Activated B cell treated with CpG ODN at 0.5 μM for 24 hours (primary cell): ENCODE measurements at regions not wholly inside any gene's neighbourhood (a gene's known extent, or its start where the extent isn't known, plus 50 kb on each side); places are given as distances from the start of the nearest gene placed in this dataset.
"Not testable (repeated sequence)": the region's sequence is repeated elsewhere in the genome, so short reads cannot be mapped to it uniquely, and the experiment has no call there.

ENCODE experiments used
- ATAC-seq: fragments of 200-7000 bp; cut with Tn5 transposase; one replicate; pipeline ENCODE4 v1.10.0; 2021; ENCODE audit warnings: low read depth, mild to moderate bottlenecking, moderate library complexity
- CTCF ChIA-PET: fragments of 350-600 bp; sonication (Branson Sonifier 250); formaldehyde crosslinking; loops from one replicate; lab custom pipeline; 2021; ENCODE audit warnings: antibody characterized with exemption; lab: Charles Lee
- POLR2A ChIA-PET: fragments of 350-600 bp; sonication (Branson Sonifier 250); formaldehyde crosslinking; loops from one replicate; lab custom pipeline; 2021; ENCODE audit warnings: antibody characterized with exemption; lab: Charles Lee
- DNase-seq: peaks from one replicate; pipeline ENCODE4 v3.0.0; 2022
- H3K27ac Mint-ChIP-seq: one replicate; pipeline ENCODE4 v1.8.0; 2020; ENCODE audit warnings: mixed read lengths
- H3K27me3 Mint-ChIP-seq: one replicate; pipeline ENCODE4 v1.8.0; 2021; ENCODE audit warnings: mixed read lengths
- H3K36me3 Mint-ChIP-seq: one replicate; pipeline ENCODE4 v1.8.0; 2021; ENCODE audit warnings: low read depth, mixed read lengths
- H3K4me1 Mint-ChIP-seq: one replicate; pipeline ENCODE4 v1.8.0; 2021; ENCODE audit warnings: mixed read lengths
- H3K4me3 Mint-ChIP-seq: one replicate; pipeline ENCODE4 v1.8.0; 2020; ENCODE audit warnings: mild to moderate bottlenecking, mixed read lengths
- H3K9me3 Mint-ChIP-seq: one replicate; pipeline ENCODE4 v1.8.0; 2020; ENCODE audit warnings: mixed read lengths
- CTCF ChIP-seq: fragments of 200-600 bp; IDR thresholded peaks from one replicate; pipeline ENCODE4 v1.8.0; 2022; ENCODE audit warnings: antibody characterized with exemption, mild to moderate bottlenecking
- intact Hi-C: fragments of 100-400 bp; cut with micrococcal nuclease; formaldehyde crosslinking; loops from one replicate; pipeline ENCODE4 v1.15.1; 2024

- no peak for DNase-seq
- no peak for TF ChIP-seq CTCF
- Mint-ChIP-seq H3K9me3 (no peaks in the 10 kb centered on the region), H3K4me3 (no peak overlapping the region), H3K27me3 (peaks cover 2% of the 10 kb centered on the region), H3K4me1 (no peaks in the 10 kb centered on the region), H3K27ac (no peak overlapping the region), H3K36me3 (no peaks in the 10 kb centered on the region)
- ChIA-PET CTCF (interaction anchor here (2.0 kb wide), 1 partner anchor 8 kb away, joined by 9 read pairs; no protein-coding TSS in a partner anchor), POLR2A (no interaction called here)
- intact Hi-C loops: no loop called here
- ATAC-seq: no peak
These were observed 149.3 kb downstream of the CENPC start for GRCh38 chr4:67396008-67396407.

GRCh38 chr4:67394879-67395278, 150.4 kb downstream of the CENPC start:
- intact Hi-C loops: no loop called here
- H3K4me1 Mint-ChIP-seq: no peaks in the 10 kb centered on the region
- TF ChIP-seq CTCF: no peak

GRCh38 chr4:67393699-67394281, 151.5 kb downstream of the CENPC start:
- H3K4me3 Mint-ChIP-seq: no peak overlapping the region
- peaks cover 2% of the 10 kb centered on the region for H3K27me3 Mint-ChIP-seq
- ChIA-PET CTCF (no interaction called here), POLR2A (no interaction called here)
- H3K9me3 Mint-ChIP-seq: no peaks in the 10 kb centered on the region
- H3K27ac Mint-ChIP-seq: no peak overlapping the region
- no peaks in the 10 kb centered on the region for H3K36me3 Mint-ChIP-seq
- peak; percentile 98 for TF ChIP-seq CTCF
- no peak for DNase-seq
- no peaks in the 10 kb centered on the region for H3K4me1 Mint-ChIP-seq
- ATAC-seq: no peak
- intact Hi-C loops: no loop called here

More at GRCh38 chr4:67394879-67395278, 150.4 kb downstream of the CENPC start:
- ATAC-seq (no peak), DNase-seq (no peak)
- no peaks in the 10 kb centered on the region for H3K36me3 Mint-ChIP-seq
- H3K9me3 Mint-ChIP-seq: no peaks in the 10 kb centered on the region
- no peak overlapping the region for H3K27ac Mint-ChIP-seq
- POLR2A ChIA-PET: no interaction called here
- CTCF ChIA-PET: interaction anchor here (1.5 kb wide), 1 partner anchor 18 kb away, joined by 4 read pairs; no protein-coding TSS in a partner anchor
- H3K4me3 Mint-ChIP-seq: no peak overlapping the region
- peaks cover 2% of the 10 kb centered on the region for H3K27me3 Mint-ChIP-seq

GRCh38 chr4:67393007-67393406, 152.3 kb downstream of the CENPC start:
- intact Hi-C loops: no loop called here
- CTCF ChIA-PET: no interaction called here

GRCh38 chr4:67381406-67381804, 163.9 kb downstream of the CENPC start:
- CTCF ChIA-PET, H3K4me1 Mint-ChIP-seq, intact Hi-C loops, H3K9me3 Mint-ChIP-seq, ATAC-seq, DNase-seq, H3K36me3 Mint-ChIP-seq, H3K4me3 Mint-ChIP-seq, POLR2A ChIA-PET, H3K27ac Mint-ChIP-seq, H3K27me3 Mint-ChIP-seq: not testable (repeated sequence)

More at GRCh38 chr4:67393007-67393406, 152.3 kb downstream of the CENPC start:
- Mint-ChIP-seq H3K27ac (no peak overlapping the region), H3K9me3 (no peaks in the 10 kb centered on the region), H3K4me1 (no peaks in the 10 kb centered on the region), H3K36me3 (no peaks in the 10 kb centered on the region), H3K4me3 (no peak overlapping the region), H3K27me3 (peaks cover 2% of the 10 kb centered on the region)
- ATAC-seq (no peak), DNase-seq (no peak)
- POLR2A ChIA-PET: no interaction called here
- TF ChIP-seq CTCF: no peak

- H3K9me3 Mint-ChIP-seq, CTCF ChIA-PET, H3K4me3 Mint-ChIP-seq, DNase-seq, ATAC-seq, POLR2A ChIA-PET, H3K27ac Mint-ChIP-seq, H3K36me3 Mint-ChIP-seq, H3K4me1 Mint-ChIP-seq, H3K27me3 Mint-ChIP-seq, intact Hi-C loops: not testable (repeated sequence)
These were observed 164.4 kb downstream of the CENPC start for GRCh38 chr4:67380702-67381405.
